Bronchial epithelial cell (primary cell): ENCODE measurements at regions not wholly inside any gene's neighbourhood (a gene's known extent, or its start where the extent isn't known, plus 50 kb on each side); places are given as distances from the start of the nearest gene placed in this dataset.
A peak's percentile ranks its signal among the peaks of the same experiment; 100 is the strongest.
"Not testable (repeated sequence)": the region's sequence is repeated elsewhere in the genome, so short reads cannot be mapped to it uniquely, and the experiment has no call there.

Experiments
- DNase-seq: peaks from one replicate; pipeline ENCODE4 v3.0.0-alpha.2; 2010; ENCODE audit warnings: low read depth
- FAIRE-seq: peaks from 2 replicates; lab custom pipeline; 2011; peaks lifted over from hg19 to GRCh38; lab: Jason Lieb, UNC
- H3K27me3 ChIP-seq: 2 replicates; pipeline ENCODE4 v1.5.1; 2011; ENCODE audit warnings: low read length; ENCODE audit not compliant: control insufficient read depth, insufficient read depth
- H3K36me3 ChIP-seq: 2 replicates; pipeline ENCODE4 v1.5.1; 2011; ENCODE audit warnings: low read length; ENCODE audit not compliant: control insufficient read depth, insufficient read depth
- H3K4me3 ChIP-seq: 2 replicates; pipeline ENCODE4 v1.5.1; 2011; ENCODE audit warnings: mild to moderate bottlenecking, low read depth, low read length, control low read depth

DNA sequence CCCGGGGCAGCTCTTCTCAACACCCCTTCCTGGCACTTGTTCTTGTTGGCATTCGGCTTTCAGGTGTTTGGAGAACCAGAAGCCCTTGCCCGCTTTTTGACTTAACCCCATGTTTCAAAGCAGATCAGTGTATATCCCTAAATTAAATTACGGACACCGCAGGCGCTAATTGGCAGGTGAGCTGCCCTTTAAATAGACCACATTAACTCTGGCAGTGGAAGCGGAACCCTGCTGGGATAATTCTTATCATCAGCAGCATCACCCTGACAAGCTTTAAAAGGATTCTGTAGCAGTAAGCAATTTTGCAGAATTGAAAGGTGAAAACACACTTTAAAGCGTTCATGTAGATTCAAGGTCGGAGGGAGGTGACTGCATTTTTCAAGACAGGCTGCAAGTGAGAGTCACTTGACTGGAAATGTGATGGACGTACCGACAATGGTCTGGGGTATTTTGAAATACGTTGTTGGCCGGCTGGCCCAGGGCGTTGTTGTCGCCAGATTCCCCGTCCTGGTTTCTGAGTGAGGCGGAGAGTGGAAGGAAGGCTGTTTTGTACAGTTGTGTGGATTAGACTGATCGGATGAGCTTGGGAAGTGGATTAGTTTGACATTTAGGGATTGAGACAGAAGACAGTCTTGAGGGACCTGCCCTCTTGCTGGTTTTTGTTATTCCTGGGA, 94.2 kb upstream of the CRYM start:
- DNase-seq, H3K4me3 ChIP-seq, H3K36me3 ChIP-seq, H3K27me3 ChIP-seq, FAIRE-seq: not testable (repeated sequence)

DNA sequence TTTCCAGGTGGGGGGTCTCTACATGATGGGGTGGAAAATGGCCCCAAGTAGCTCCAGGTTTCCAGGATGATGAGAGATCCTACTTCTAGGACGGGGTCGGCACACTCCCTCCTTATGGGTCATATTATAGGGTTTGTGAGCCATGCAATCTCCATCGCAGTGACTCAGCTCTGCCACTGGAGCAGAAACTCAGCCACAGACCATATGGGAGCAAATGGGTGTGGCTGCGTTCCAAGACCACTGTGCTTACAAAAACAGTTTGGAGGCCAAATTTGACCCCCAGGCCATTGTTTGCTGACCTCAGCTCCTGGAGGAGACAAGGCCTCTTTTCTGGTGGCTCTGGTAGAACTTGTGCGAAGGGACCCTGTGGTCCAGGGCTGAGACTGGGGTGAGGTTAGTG, 92.7 kb upstream of the CRYM start:
- not testable (repeated sequence) for H3K4me3 ChIP-seq, DNase-seq, FAIRE-seq, H3K27me3 ChIP-seq, H3K36me3 ChIP-seq

DNA sequence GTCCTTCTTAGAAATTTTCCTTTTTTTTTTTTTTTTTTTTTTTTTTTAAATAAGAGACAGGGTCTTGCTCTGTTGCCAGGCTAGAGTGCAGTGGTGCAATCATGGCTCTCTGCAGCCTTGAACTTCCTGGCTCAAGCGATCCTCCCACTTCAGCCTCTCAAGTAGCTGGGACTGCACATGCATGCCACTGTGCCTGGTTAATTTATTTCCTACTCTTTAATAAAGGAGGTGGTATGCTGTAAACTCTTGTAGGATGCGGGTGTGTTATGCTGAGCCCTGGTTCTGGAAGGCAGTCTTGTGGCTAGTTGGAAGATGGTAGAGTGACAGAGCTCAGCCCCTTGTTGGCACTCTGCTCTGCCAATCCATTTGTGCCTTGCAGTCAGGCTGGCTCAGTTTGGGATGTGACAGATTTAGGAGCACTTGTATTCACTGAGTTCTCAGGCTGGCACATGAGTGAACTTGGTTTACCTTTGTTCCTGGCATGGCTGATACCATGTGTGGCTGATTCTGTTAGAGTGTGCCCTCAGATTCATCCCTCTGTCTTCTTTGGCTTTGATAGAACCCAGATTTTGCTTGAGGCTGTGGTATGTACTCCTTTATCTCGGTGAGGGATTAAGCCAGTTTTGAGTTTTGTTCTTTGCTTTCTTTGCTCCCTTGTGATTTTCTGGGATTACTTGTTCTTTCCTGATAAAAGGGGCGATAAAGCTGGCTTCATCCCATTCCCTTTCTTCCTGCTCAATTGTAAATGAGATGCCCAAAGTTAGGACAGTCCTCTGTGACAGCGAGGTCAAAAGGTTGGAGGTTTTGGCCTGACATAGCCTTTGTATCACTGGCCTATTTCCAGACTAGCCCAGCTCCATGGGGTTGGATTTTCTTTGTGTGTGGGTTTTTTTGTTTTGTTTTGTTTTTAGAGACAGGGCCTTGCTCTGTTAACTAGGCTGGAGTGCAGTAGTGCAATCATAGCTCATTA, 91.2 kb upstream of the CRYM start:
- not testable (repeated sequence) for DNase-seq, H3K4me3 ChIP-seq, H3K27me3 ChIP-seq, H3K36me3 ChIP-seq, FAIRE-seq

DNA sequence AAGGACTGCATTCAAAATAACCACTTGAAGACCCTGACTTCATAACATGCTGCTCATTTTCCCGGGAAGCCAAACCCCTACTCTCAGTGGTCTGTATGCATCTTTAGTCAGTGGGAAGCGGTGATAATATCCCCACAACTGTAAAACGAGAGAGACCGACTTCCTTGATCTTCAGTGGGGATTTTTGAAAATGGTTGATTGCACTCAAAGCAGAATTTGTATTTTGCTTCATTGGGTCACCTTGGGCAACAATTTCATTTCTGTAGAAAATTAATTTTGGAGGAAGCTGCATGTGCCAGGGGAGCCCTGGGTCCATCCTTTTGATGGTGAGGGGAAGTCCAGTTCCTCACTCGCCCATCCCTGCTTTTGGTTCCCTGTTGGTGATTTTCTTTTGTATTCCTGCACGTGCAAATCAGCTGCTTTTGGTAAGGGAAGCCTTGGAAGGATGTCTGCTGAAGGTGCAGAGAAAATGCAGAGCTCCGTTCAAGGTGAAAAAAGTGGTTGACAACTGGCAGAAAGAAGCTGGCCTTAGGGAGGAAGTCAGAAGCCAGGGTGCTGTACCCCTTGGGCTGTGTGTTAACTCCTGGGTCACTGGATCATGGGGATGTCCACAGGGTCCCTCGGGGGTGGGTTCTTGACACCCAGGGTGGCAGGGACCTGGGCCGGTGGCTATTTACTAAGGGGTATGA, 89.8 kb upstream of the CRYM start:
- not testable (repeated sequence) for DNase-seq, H3K4me3 ChIP-seq, FAIRE-seq, H3K36me3 ChIP-seq, H3K27me3 ChIP-seq

DNA sequence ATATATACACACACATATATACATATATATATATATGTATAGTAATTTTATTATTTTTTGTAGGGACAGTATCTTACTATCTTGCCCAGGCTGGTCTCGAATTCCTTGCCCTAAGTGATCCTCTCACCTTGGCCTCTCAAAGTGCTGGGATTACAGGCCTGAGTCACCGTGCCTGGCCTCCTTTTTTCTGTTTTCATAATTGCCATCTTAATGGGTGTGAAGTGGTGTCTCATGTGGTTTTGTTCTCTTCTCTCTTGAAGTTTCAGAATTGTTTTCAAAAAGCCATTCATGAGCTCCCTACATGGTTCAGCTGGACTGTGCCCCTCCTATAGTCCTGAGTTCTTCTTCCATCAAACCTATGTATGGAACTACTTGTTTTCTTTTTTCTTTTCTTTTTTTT, 88.9 kb upstream of the CRYM start:
- not testable (repeated sequence) for DNase-seq, H3K36me3 ChIP-seq, H3K4me3 ChIP-seq, FAIRE-seq, H3K27me3 ChIP-seq

DNA sequence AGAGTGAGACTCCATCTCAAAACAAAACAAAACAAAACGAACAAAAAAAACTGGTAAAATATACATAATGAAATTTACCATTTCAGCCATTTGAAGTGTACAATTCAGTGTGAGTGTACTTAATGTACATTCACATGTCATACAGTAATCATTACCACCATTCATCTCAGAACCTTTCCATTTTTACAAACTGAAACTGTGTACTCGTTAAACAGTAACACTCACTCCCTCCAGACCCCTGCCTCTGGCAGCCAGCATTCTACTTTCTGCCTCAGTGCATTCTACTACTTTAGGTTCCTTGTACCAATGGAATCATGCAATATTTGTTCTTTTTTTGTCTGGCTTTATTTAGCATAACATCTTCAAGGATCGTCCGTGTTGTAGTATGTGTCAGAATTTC, 87.5 kb upstream of the CRYM start:
- not testable (repeated sequence) for FAIRE-seq, H3K27me3 ChIP-seq, DNase-seq, H3K4me3 ChIP-seq, H3K36me3 ChIP-seq

DNA sequence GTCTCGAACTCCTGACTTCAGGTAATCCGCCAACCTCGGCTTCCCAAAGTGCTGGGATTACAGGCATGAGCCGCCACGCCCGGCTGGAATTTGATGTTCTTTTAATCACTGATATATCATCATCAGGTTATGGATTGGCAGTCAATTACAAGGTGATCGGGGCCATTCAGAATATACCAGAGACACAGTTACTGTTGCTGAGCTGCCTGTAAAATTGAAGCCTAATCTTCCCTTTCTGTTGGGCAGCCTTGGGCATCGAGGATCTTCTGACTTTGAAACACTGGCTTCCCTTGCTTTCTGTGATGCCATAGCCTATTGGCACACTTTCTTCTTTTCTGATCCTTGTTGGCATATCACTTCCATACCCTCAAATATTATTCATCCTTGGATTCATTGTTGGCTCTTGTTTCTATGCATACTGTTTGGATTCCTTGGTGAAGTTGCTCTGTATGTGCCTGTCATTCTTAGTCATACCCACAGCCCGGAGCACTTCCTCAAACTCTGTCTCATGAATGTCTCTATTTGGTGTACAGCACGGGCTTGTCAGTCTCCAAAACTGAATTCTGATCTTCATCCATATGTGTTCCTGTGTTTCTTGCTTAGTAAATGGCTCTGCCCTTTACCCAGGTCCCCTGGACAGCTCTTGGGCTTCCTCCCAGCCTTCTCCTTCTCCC, 85.6 kb upstream of the CRYM start:
- FAIRE-seq, H3K36me3 ChIP-seq, H3K4me3 ChIP-seq, H3K27me3 ChIP-seq: not testable (repeated sequence)
- DNase-seq = peak; percentile 93

DNA sequence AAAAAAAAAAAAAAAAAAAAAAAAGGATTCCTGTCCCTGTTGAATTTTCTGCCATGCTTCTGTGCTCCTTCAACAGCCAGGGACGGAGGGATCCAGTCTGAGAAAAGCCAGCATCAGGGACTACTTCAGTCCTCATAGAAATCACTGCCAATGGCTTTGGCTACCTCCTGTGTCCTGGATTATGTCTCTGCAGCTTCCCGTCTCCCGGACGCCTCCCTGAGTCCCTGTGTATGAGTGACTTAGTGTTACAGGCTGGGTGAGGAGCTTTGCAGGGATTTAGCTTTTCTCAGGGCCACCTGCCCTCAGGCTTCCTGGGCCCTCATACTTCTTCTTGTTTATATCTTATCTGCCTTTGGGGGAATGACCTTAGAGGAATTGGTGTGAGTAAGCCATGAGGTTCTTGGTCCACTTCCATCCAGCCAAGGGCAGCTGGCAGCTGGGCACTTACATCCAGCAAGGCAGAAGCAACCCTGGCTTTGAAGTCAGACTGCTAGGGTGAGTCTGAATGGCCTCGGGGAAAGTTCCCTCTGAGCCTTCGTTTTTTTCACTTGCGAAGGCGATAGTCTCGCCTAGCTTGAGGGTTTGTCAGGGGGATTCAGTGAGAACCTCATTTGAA, 83.6 kb upstream of the CRYM start:
- FAIRE-seq, DNase-seq, H3K4me3 ChIP-seq, H3K36me3 ChIP-seq, H3K27me3 ChIP-seq: not testable (repeated sequence)

DNA sequence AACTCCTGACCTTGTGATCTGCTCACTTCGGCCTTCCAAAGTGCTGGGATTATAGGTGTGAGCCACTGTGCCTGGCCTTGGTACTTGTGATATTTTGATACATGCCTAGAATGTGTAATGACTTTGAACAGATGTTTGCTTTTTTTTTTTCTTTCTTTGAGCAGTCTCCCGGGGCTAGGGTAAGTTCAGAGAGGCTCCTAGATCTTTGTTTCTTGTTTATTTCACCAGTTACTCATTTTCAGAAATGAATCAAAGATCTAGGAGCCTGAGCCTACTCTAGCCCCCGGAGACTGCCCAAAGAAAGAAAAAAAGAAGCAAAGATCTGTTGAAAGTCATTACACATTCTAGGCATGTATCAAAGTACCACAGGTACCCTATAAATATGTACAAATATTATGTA, 83.0 kb upstream of the CRYM start:
- not testable (repeated sequence) for DNase-seq, FAIRE-seq

DNA sequence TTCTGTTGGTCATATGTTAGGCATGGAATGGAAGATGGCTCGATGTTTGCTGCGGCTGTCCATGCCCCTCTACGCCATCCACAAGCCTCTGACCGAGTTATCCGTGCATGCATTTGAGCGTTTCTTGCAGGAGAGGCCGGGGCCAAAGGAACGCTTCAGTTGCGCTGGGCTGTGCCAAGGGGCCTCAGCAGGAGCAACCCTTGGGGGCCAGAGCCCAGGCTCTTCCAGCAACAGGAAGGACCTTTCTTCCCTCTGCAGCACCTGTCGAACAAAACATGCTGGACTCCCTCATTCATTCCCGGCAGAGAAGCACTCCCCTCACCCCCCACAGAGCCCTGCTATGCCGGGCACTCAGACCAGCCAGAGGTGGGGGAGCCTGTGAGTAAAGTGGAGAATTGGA, 81.4 kb upstream of the CRYM start:
- H3K4me3 ChIP-seq, DNase-seq, H3K36me3 ChIP-seq, FAIRE-seq, H3K27me3 ChIP-seq: not testable (repeated sequence)

More for the DNA sequence above, 83.0 kb upstream of the CRYM start:
- not testable (repeated sequence) for H3K4me3 ChIP-seq, H3K27me3 ChIP-seq, H3K36me3 ChIP-seq

DNA sequence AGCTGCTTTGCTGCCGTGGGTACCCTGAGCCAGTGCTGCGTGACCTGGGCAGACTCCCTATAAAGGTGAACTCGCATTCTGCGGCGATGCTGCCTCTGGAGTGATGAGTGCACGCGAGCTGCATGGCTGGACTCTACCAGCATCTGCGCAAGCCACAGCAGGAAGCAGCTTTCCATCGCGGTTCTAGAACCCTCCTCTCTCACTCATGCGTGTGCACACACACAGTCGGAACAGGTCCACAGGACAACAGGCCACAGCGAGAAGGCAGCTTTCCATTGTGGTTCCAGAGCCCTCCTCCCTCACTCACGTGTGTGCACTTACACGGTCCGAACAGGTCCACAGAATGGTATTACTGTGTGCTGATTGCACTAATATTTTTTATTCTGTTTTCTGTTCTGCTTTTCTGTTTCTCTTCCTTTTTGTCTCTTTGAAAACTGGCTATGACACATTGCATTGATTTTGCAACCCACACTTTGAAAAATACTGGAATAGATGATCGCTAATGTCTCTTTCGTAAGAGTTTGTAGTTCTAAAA, 80.2 kb upstream of the CRYM start:
- not testable (repeated sequence) for H3K36me3 ChIP-seq, FAIRE-seq, H3K27me3 ChIP-seq, H3K4me3 ChIP-seq, DNase-seq

DNA sequence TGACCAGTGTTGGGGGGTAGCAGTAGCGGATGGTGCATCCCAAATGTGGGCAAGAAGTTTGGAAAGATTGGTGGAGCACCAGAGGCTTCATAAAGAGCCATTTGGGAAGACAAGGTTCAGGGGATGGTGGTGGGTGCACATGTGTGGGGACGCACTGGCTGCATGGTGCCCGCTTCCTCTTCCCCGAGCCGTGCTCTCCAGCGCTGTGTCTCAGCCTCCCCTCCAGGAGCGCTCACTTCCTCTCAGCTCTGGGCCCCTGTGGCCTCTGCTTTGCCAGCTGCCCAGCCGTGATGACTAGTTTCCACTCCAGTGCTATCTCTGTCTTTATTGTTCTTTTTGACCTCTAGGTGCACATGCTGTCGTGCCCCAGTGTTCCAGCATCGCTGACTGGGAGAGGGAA, 78.2 kb upstream of the CRYM start:
- FAIRE-seq, DNase-seq: not testable (repeated sequence)

DNA sequence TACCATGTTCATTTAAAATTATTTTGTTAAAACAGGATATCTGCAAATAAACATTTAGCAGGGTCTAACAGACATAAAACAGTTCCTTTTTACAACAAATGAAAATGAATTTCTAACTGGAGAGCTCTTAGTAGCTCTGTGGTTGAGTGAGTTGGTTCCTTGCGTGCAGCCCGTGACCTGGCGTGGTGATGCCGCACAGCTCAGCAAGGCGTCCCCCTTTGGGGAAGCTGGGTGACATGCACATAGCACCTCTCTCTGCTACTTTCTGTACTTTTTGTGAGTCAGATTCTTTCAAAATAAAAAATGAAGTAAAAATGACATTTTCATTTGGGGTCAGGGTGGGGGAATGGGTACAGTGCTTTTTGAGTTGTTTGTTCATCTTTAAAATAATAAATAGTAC, 73.3 kb upstream of the CRYM start:
- not testable (repeated sequence) for H3K36me3 ChIP-seq, FAIRE-seq, DNase-seq, H3K4me3 ChIP-seq, H3K27me3 ChIP-seq

More for the DNA sequence above, 78.2 kb upstream of the CRYM start:
- not testable (repeated sequence) for H3K27me3 ChIP-seq, H3K4me3 ChIP-seq, H3K36me3 ChIP-seq
